Myocyte (in vitro differentiated cells): ENCODE measurements at regions not wholly inside any gene's neighbourhood (a gene's known extent, or its start where the extent isn't known, plus 50 kb on each side); places are given as distances from the start of the nearest gene placed in this dataset.
A peak's percentile ranks its signal among the peaks of the same experiment; 100 is the strongest.

Experiments used
- DNase-seq: peaks from one replicate; pipeline ENCODE4 v3.0.0-alpha.2; 2012; ENCODE audit warnings: low read depth

GRCh38 chr21:31566611-31567010 is 92.9 kb upstream of the SOD1 start:
- no peak for DNase-seq

DNA sequence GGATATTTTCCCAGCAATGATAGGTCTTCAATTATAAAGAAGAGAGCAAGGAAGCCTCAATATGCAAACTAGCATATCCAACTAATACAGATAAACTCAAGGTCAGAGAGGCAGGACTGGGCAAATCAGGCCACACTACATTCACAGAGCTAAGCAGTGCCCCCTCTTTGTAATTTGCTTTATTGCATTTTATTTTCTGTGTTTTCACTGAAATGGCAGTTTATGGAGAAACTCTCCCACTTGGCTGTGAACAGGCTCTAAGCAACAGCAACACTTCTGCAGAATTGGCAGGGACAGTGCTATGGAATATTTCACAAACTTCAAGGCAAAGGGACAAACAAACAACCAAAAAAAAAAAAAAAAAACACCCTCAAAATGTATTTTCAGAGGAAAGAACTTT is 93.4 kb upstream of the SOD1 start:
- DNase-seq = no peak

DNA sequence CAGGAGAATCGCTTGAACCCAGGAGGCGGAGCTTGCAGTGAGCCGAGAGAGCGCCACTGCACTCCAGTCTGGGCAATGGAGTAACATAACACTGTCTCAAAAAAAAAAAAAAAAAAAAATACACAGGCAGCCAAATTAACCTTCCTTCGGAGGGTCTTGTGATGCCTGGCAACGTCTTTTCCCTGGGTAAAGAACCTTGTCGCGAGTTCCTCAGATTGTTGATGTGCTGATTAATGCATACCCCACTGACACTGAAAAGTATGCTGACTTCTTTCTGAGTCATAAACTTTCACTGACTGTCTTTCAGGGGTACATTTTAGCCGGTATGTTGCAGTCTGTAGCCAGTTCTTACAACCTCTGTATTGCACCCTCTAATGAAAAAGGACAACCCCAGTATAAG is 95.1 kb upstream of the SOD1 start:
- DNase-seq = no peak

GRCh38 chr21:31560479-31560878 is 99.0 kb upstream of the SOD1 start:
- DNase-seq = no peak

GRCh38 chr21:31559368-31560119 is 99.9 kb upstream of the SOD1 start:
- DNase-seq = peak; percentile 93

GRCh38 chr21:31558962-31559367 is 100.5 kb upstream of the SOD1 start:
- DNase-seq = peak; percentile 91

DNA sequence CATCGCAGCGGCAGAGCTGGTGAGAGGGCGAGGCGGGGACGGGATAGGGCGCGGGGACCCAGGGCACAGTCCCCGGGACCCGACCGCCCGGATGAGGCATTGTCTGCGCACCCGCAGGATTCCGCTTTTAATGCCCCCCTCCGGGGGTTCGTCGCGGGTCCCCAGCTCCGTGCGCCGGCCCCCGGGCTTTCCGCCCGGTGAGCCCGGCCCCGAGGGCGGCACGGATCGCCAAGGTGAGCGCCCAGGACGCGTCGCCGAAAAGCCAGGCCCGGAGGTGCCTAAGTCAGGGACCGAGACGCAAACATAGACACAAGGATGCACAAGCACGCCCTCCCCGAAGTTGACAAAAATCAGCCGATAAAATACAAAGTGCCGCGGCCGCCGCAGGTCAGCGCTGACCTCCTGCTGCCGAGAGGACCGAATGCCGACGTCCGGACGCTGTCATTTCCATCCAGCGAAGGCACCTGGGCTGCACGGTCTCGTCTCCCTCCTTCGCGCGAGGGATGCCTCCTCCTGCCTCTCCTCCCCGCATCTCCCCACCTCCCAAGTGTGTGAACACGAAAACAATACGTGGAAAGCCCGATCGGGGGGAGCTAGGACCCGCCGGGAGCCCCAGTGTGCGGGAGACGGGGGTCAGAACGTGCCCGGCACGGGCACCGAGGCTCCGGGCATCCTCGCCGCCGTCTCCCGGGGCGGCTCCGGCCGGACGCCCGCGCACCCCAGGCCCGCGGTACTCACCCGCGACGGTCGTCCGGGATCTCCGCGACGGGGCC is 101.1 kb upstream of the SOD1 start:
- DNase-seq = peak; percentile 24

DNA sequence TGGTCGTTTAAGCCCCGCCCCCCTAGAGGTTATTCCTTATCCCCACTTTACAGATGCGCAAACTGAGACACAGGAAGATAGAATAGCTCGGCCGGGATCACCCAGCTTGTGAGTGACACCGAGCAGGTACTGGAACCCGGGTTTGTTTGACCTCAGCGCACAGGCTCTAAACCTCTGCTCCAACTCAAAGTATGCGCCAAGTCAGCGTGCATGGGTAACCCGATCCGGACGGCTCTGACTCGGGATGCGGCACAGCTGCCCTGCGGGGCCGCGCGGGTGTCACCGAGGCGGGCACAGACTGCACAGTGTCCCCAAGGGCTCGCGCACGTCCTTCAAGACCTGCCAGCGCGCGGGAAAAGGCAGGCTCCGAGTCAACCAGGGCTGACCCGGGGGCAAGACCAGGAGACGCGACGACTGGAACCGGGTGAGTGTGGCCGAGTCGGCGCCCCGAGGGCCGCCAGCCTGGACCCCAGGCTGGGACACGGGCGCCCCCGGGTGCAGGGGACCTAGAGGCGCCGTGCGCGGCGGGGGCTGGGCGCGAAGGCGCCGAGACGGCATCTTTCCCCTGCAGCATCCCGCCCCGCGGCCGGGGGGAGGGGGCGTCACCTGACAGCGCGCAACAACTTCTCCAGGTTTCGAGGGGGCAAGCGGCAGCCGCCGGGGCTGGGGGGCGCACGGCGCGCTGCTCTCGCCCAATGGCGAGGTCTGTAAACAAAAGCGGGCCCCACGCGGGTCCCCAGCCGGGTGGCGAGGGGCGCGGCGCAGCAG is 101.9 kb upstream of the SOD1 start:
- DNase-seq = no peak

DNA sequence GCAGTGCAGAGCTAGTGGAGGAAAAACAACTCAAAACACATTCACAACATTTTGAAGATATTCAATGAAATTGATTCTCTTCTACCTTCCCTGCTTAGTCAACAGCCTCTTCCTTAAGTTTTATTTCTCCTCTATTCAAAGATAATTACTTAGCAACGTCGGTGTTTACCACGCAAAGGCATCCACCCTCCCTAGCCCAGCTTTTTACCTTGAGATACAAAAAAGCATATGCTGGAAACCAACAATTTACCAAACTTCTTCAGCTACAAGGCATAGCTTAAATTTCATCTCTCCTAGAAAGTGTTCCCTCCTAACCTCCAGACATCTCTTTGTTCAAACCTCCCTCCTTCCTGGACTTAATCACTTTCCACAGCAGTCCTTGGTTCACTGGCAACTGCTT is 102.8 kb upstream of the SOD1 start:
- DNase-seq = no peak

DNA sequence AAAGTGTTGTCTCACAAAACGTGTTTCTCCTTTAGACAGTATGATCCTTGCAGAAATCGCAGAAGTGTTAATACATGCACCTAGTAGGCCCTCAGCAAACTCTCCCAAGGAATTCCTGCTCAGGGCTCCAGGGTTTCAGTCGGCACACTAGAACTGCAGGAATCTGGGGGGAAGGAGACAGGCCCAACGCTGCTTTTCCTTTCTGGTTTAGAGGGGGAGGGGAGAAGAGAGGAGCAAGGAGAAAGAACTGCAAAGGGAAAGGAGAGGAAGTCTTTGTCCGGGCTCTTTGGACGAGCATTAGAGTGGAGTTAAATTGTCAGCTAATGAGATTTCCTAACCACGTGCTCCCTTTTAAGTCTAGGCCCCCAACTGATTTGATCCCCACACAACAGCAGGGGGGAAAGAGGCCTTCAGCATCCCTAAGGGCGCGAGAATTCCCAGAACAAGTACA is 103.7 kb upstream of the SOD1 start:
- DNase-seq = no peak

DNA sequence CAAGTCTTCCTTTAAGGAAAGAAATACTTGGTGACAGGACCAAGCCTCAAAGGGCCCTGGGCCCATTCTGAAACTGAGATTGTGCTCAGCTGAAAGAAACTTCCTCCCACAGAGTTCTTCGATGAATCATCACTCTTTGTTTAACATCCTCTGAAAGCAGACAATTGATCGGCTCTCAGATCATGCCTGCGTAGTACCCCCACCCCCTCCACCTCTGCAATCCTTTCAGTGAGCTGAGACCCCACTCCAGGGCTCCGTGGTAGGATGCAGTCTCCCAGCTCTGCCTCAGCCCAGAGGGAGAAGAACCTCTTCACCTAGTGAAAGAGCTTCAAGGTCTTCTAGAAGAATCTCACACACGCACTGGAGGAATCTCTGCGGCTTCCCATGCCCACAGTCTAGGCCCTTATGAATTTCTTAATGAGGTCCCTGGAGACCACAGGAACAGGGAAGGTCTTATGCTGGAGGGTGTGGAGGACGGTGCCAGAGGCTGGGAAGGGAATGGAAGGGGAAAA is 104.9 kb upstream of the SOD1 start:
- DNase-seq = no peak

- DNase-seq = no peak
Observed at GRCh38 chr21:31553926-31554325, 105.6 kb upstream of the SOD1 start.

DNA sequence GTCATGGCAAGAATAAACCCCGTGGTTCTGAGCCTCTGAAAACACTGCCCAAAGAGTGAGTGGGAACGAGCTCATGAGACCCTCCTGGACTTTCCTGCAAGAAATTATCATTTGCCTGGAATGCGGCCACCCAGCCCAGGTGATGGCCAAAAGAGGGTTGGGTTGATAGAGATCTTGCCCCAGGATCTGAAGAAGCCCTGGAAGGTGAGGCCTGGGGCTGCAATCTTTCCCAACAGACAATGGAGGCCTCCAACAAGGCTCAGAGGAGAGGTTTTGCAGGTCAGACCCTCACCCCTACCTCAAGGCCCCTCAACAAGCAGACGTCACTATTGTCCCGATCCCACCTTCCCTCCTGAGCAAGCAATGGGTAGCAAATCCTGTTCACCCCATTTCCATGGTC is 106.0 kb upstream of the SOD1 start:
- DNase-seq = no peak

- no peak for DNase-seq
Observed at GRCh38 chr21:31552826-31553225, 106.7 kb upstream of the SOD1 start.

DNA sequence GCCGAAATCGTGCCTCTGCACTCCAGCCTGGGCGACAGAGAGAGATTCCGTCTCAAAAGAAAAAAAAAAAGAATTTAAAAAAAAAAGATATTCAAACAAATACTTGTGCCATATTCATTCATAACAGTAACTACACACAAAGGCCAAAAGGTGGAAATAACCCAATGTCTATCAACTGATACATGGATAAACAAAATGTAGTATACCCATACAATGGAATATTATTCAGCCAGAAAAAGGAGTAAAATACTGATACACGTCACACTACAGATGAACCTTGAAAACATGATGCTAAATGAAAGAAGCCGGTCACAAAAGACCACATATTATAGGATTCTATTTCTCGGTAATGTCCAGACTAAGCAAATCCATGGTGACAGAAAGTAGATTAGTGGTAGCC is 109.4 kb upstream of the SOD1 start:
- no peak for DNase-seq

DNA sequence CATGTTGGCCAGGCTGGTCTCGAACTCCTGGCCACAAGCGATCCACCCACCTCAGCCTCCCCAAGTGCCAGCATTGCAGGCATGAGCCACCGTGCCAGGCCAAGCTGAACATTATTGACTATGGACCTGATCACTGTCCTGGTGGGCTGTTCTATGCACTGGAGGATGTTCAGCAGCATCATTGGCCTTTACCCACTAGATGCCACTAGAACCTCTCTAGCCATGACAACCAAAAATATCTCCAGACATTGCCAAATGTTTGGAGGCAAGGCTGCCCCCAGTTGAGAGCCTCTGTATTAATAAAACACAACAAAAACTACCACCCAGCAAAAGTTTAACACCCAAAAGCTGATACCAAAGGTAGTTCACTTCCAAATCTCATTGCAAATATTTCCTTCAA is 110.8 kb upstream of the SOD1 start:
- DNase-seq = no peak

- DNase-seq = no peak
Observed at GRCh38 chr21:31546443-31547170, 112.9 kb upstream of the SOD1 start.

GRCh38 chr21:31545036-31545435 is 114.5 kb upstream of the SOD1 start:
- DNase-seq = no peak

DNA sequence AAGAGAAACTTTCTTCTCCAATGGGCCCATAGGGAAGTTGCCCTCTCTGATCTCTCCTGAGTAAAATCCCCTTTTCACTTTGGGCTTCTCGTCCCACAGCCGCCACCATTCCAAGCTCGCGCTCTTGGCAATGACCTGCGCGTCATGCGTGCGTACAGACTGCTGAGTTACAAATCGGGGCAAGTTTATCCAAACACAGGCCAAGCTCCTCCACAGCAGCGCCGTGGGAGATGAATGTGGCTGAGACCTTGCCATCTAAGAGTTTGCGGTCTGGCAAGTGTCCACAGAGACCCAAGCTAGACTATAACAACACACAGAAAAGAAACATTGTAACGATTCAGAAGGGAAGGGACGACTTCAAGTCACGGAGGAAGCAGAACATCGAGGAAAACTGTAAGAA is 116.3 kb upstream of the SOD1 start:
- DNase-seq = no peak

DNA sequence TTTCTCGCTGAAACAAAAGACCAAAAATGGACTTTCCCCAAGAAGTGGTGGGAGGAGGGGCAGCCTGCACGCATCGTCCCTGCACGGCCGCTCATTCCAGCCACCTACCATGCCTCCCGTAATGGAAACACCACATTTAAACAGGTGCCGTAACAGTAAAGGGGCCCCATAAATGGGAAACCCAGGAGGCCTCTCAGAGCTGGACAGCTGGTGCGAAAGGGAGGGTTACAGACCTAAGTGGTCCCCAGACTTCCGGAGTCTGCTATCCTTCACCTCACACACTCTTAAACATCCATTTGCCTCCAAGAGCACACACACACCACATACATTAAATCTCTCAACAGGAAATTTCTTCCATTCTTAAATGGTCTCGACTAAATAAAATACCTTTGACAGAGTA is 120.7 kb upstream of the SOD1 start:
- DNase-seq = no peak
